GM23248 (cell line): ENCODE measurements at regions not wholly inside any gene's neighbourhood (a gene's known extent, or its start where the extent isn't known, plus 50 kb on each side); places are given as distances from the start of the nearest gene placed in this dataset.

Experiments
- EZH2 ChIP-seq: fragments of 200-600 bp; sonication (generic); IDR thresholded peaks from 2 replicates; pipeline ENCODE4 v1.6.1; 2018; ENCODE audit warnings: antibody characterized with exemption, mild to moderate bottlenecking; ENCODE audit not compliant: insufficient read depth, poor library complexity, severe bottlenecking
- EZH2phosphoT487 ChIP-seq: fragments of 200-600 bp; sonication (generic); IDR thresholded peaks from 2 replicates; pipeline ENCODE4 v1.6.1; 2018; ENCODE audit warnings: antibody characterized with exemption, moderate library complexity, mild to moderate bottlenecking, low read depth; ENCODE audit not compliant: insufficient read depth

GRCh38 chr6:145564553-145564952 lies 170.8 kb downstream of the EPM2A start:
- no peak for TF ChIP-seq EZH2
- no peak for TF ChIP-seq EZH2phosphoT487
